IMR-90 (cell line): ENCODE measurements at regions not wholly inside any gene's neighbourhood (a gene's known extent, or its start where the extent isn't known, plus 50 kb on each side); places are given as distances from the start of the nearest gene placed in this dataset.

Source experiments
- ATAC-seq: fragments of 200-7000 bp; cut with Tn5 transposase; 2 replicates; pipeline ENCODE4 v1.9.1; 2020; ENCODE audit warnings: low read depth, mild to moderate bottlenecking, moderate library complexity
- BruUV-seq: library from RNA; stranded (reverse); fragments of 400-500 nt; replicated peaks from 2 replicates; lab custom pipeline; 2021; lab: Mats Ljungman, UMichigan
- CTCF ChIA-PET: fragments of 300-600 bp; formaldehyde crosslinking; extraction: SDS; loops from one replicate; lab custom pipeline; 2021; ENCODE audit warnings: antibody characterized with exemption; lab: Yijun Ruan, JAX
- POLR2A ChIA-PET: fragments of 300-600 bp; sonication (Branson Sonifier 250); formaldehyde crosslinking; loops from one replicate; lab custom pipeline; 2022; ENCODE audit warnings: antibody characterized with exemption; ENCODE audit not compliant: unreplicated experiment; lab: Charles Lee
- DNase-seq: peaks from one replicate; pipeline ENCODE4 v3.0.0; 2013
- H2AFZ ChIP-seq: replicated peaks from 2 replicates; pipeline ENCODE3; 2013; ENCODE audit warnings: low read length, mild to moderate bottlenecking; ENCODE audit not compliant: poor library complexity
- H2AK5ac ChIP-seq: 2 replicates; pipeline ENCODE4 v1.6.1; 2013; ENCODE audit warnings: low read depth, low read length, inconsistent platforms
- H2AK9ac ChIP-seq: replicated peaks from 2 replicates; pipeline ENCODE3; 2013; ENCODE audit warnings: mild to moderate bottlenecking, low read depth, low read length, moderate library complexity; ENCODE audit not compliant: poor library complexity
- H2BK120ac ChIP-seq: 2 replicates; pipeline ENCODE4 v1.6.1; 2013; ENCODE audit warnings: low read depth, low read length, inconsistent platforms
- H2BK15ac ChIP-seq: 3 replicates; pipeline ENCODE4 v1.6.1; 2013; ENCODE audit warnings: low read depth, low read length, inconsistent platforms
- H2BK20ac ChIP-seq: 2 replicates; pipeline ENCODE4 v1.6.1; 2013; ENCODE audit warnings: low read depth, mild to moderate bottlenecking, inconsistent platforms, low read length, moderate library complexity
- H2BK5ac ChIP-seq: 2 replicates; pipeline ENCODE4 v1.6.1; 2013; ENCODE audit warnings: mild to moderate bottlenecking, low read depth, low read length, inconsistent platforms; ENCODE audit not compliant: poor library complexity, severe bottlenecking
- H3K14ac ChIP-seq: replicated peaks from 2 replicates; pipeline ENCODE4 v1.6.1; 2013; ENCODE audit warnings: low read depth, low read length, inconsistent platforms
- H3K18ac ChIP-seq: 2 replicates; pipeline ENCODE4 v1.6.1; 2013; ENCODE audit warnings: low read depth, low read length, control low read depth
- H3K23ac ChIP-seq: 2 replicates; pipeline ENCODE4 v1.6.1; 2013; ENCODE audit warnings: low read depth, low read length, inconsistent platforms
- H3K27ac ChIP-seq: 2 replicates; pipeline ENCODE4 v1.5.1; 2013; ENCODE audit warnings: mild to moderate bottlenecking, control low read depth, low read length; ENCODE audit not compliant: insufficient read depth
- H3K27me3 ChIP-seq: 2 replicates; pipeline ENCODE4 v1.6.1; 2013; ENCODE audit warnings: low read length; ENCODE audit not compliant: control insufficient read depth, insufficient read depth
- H3K36me3 ChIP-seq: 2 replicates; pipeline ENCODE4 v1.6.1; 2013; ENCODE audit warnings: low read length, mixed read lengths; ENCODE audit not compliant: control insufficient read depth, insufficient read depth
- H3K4ac ChIP-seq: 2 replicates; pipeline ENCODE4 v1.6.1; 2013; ENCODE audit warnings: low read depth, low read length, inconsistent platforms
- H3K4me1 ChIP-seq: 2 replicates; pipeline ENCODE4 v1.6.1; 2013; ENCODE audit warnings: low read length, mixed read lengths; ENCODE audit not compliant: control insufficient read depth, insufficient read depth
- H3K4me2 ChIP-seq: 2 replicates; pipeline ENCODE4 v1.6.1; 2013; ENCODE audit warnings: low read depth, mild to moderate bottlenecking, control low read depth, low read length, moderate library complexity
- H3K4me3 ChIP-seq: 2 replicates; pipeline ENCODE4 v1.5.1; 2013; ENCODE audit warnings: low read depth, mild to moderate bottlenecking, control low read depth, low read length, moderate library complexity; ENCODE audit not compliant: insufficient read depth
- H3K56ac ChIP-seq: 2 replicates; pipeline ENCODE4 v1.6.1; 2013; ENCODE audit warnings: low read length, inconsistent platforms; ENCODE audit not compliant: insufficient read depth; ENCODE audit errors: extremely low read depth
- H3K79me1 ChIP-seq, 2 experiments: 2 replicates each; pipeline ENCODE4 v1.6.1; 2013; ENCODE audit warnings: low read length in 2 of 2, inconsistent platforms in 1 of 2, low read depth in 1 of 2
- H3K9ac ChIP-seq: 2 replicates; pipeline ENCODE4 v1.6.1; 2013; ENCODE audit warnings: low read depth, low read length, control low read depth
- H3K9me1 ChIP-seq: 2 replicates; pipeline ENCODE4 v1.6.1; 2013; ENCODE audit warnings: low read length, inconsistent platforms; ENCODE audit not compliant: insufficient read depth
- H3K9me3 ChIP-seq: 2 replicates; pipeline ENCODE4 v1.6.1; 2013; ENCODE audit warnings: low read length; ENCODE audit not compliant: control insufficient read depth, insufficient read depth
- H4K20me1 ChIP-seq: 2 replicates; pipeline ENCODE4 v1.6.1; 2013; ENCODE audit warnings: low read length, inconsistent platforms; ENCODE audit not compliant: insufficient read depth
- H4K5ac ChIP-seq: 2 replicates; pipeline ENCODE4 v1.6.1; 2013; ENCODE audit warnings: mild to moderate bottlenecking, low read depth, low read length, control low read depth
- H4K8ac ChIP-seq, 2 experiments: 2 replicates each; pipeline ENCODE4 v1.6.1; 2013; ENCODE audit warnings: low read depth in 2 of 2, low read length in 2 of 2, control low read depth in 1 of 2, inconsistent platforms in 1 of 2
- H4K91ac ChIP-seq: 2 replicates; pipeline ENCODE4 v1.6.1; 2013; ENCODE audit warnings: low read depth, low read length, inconsistent platforms; ENCODE audit not compliant: insufficient read depth
- BHLHE40 ChIP-seq: fragments of 150-350 bp; IDR thresholded peaks from 2 replicates; pipeline ENCODE4 v1.6.1; 2016; ENCODE audit warnings: mild to moderate bottlenecking, low read depth, low read length
- CEBPB ChIP-seq: IDR thresholded peaks from 2 replicates; pipeline ENCODE4 v1.6.1; 2012; ENCODE audit warnings: low read depth, low read length, improper control_type of control experiment
- MAFK ChIP-seq: IDR thresholded peaks from 2 replicates; pipeline ENCODE4 v1.6.1; 2012; ENCODE audit warnings: low read depth, low read length, improper control_type of control experiment
- MXI1 ChIP-seq: IDR thresholded peaks from 2 replicates; pipeline ENCODE4 v1.6.1; 2012; ENCODE audit warnings: low read depth, mild to moderate bottlenecking, low read length, moderate library complexity, borderline replicate concordance
- NFE2L2 ChIP-seq: fragments of 150-350 bp; IDR thresholded peaks from 2 replicates; pipeline ENCODE4 v1.6.1; 2016; ENCODE audit warnings: low read depth, mild to moderate bottlenecking, low read length
- POLR2A ChIP-seq: IDR thresholded peaks from 2 replicates; pipeline ENCODE4 v1.6.1; 2012; ENCODE audit warnings: mild to moderate bottlenecking, low read depth, low read length
- RAD21 ChIP-seq: IDR thresholded peaks from 2 replicates; pipeline ENCODE4 v1.6.1; 2012; ENCODE audit warnings: low read length, improper control_type of control experiment
- RFX5 ChIP-seq: IDR thresholded peaks from 2 replicates; pipeline ENCODE4 v1.8.0; 2012; ENCODE audit warnings: low read depth, mild to moderate bottlenecking, low read length, moderate library complexity
- SMC3 ChIP-seq: fragments of 150-350 bp; IDR thresholded peaks from 2 replicates; pipeline ENCODE4 v1.6.1; 2016; ENCODE audit warnings: low read depth, mild to moderate bottlenecking, antibody characterized with exemption, low read length, moderate library complexity
- WGBS, 2 experiments: methylation state at CpG; one replicate each; pipeline versions ENCODE4 v1.1.5 to v1.1.7; 2013; ENCODE audit warnings: missing lambda C conversion rate in 2 of 2; ENCODE audit not compliant: insufficient read length in 1 of 2; ENCODE audit errors: extremely low coverage in 2 of 2; 5-methylcytosine and 5-hydroxymethylcytosine counted together
- dilution Hi-C: fragments of 300-500 bp; cut with HindIII; formaldehyde crosslinking; loops from one replicate; pipeline ENCODE4 v1.14.3; 2018; ENCODE audit warnings: low sequenced_read_pairs; ENCODE audit not compliant: unreplicated experiment
- in situ Hi-C: fragments of 300-500 bp; cut with MboI; formaldehyde crosslinking; loops from 3 replicates; pipeline ENCODE4 v1.14.3; 2019; ENCODE audit warnings: low sequenced_read_pairs, inconsistent platforms, mixed read lengths
- intact Hi-C: fragments of 100-400 bp; cut with micrococcal nuclease; formaldehyde crosslinking; loops from 2 replicates; pipeline ENCODE4 v1.10.0; 2022
- TF ChIP-seq, protein P1 (sequence below): fragments of 150-350 bp; IDR thresholded peaks from 2 replicates; pipeline ENCODE4 v1.6.1; 2016; ENCODE audit warnings: low read depth, mild to moderate bottlenecking, low read length, moderate library complexity, borderline replicate concordance

DNA sequence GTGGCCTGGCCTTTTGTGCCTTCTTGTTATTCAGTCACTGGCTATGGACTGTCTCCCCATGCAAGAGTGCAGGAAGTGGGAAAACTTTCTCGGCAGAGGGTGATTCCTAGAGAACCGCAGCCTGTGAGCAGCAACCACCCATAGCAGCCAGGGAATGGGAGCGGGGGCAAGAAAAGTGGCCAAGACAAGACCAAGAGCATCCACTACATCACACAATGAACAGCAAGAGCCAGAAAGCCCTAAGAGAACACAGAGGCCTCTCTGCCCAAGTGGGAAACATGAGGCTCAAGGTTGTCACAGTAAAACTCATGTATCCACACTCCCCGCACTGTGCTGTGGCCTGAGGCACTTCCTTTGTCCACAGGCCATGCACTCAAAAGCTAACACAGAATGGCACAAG is 129.1 kb upstream of the FSTL4 start:
- Histone ChIP-seq H3K23ac (no peak overlapping the region), H2BK20ac (no peak overlapping the region), H3K36me3 (no peaks in the 10 kb centered on the region), H2AFZ (no peak overlapping the region), H3K9me1 (0 out of 2 replicates have a peak, but pooled peaks cover 3% of the 10 kb centered on the region), H2AK5ac (no peak overlapping the region), H3K4me2 (no peak overlapping the region), H3K9ac (no peak overlapping the region), H3K79me1 (no peaks in the 10 kb centered on the region), H3K56ac (no peak overlapping the region), H3K27me3 (peaks cover 2% of the 10 kb centered on the region; the same call in 1 of the 2 replicates), H3K9me3 (no peaks in the 10 kb centered on the region), H4K8ac (no peak overlapping the region), H4K5ac (no peak overlapping the region), H2BK120ac (no peak overlapping the region), H3K4me1 (no peaks in the 10 kb centered on the region), H3K27ac (no peak overlapping the region), H2BK5ac (no peak overlapping the region), H4K20me1 (no peaks in the 10 kb centered on the region), H2BK15ac (no peak overlapping the region), H3K4me3 (no peak overlapping the region), H3K14ac (no peak overlapping the region), H3K18ac (no peak overlapping the region), H3K4ac (no peak overlapping the region), H4K91ac (no peak overlapping the region), H2AK9ac (no peak overlapping the region)
- TF ChIP-seq POLR2A: no peak
- no peak for TF ChIP-seq MAFK
- no peak for TF ChIP-seq RFX5
- TF ChIP-seq CEBPB: no peak
- TF ChIP-seq BHLHE40: no peak
- TF ChIP-seq SMC3: no peak
- TF ChIP-seq, protein P1, sequence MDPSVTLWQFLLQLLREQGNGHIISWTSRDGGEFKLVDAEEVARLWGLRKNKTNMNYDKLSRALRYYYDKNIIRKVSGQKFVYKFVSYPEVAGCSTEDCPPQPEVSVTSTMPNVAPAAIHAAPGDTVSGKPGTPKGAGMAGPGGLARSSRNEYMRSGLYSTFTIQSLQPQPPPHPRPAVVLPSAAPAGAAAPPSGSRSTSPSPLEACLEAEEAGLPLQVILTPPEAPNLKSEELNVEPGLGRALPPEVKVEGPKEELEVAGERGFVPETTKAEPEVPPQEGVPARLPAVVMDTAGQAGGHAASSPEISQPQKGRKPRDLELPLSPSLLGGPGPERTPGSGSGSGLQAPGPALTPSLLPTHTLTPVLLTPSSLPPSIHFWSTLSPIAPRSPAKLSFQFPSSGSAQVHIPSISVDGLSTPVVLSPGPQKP: no peak
- no peak for TF ChIP-seq MXI1
- TF ChIP-seq RAD21: no peak
- TF ChIP-seq NFE2L2: no peak
- POLR2A ChIA-PET: no interaction called here
- dilution Hi-C loops (no loop called here), in situ Hi-C loops (no loop called here), intact Hi-C loops (no loop called here)
- CTCF ChIA-PET: no interaction called here
- no peak for ATAC-seq
- no peak for DNase-seq
- WGBS, 2 experiments: no CpG with 5 or more reads among the region's 4 CpGs
- no TSS peak for BruUV-seq
